ENCODE measurements at regions not wholly inside any gene's neighbourhood (a gene's known extent, or its start where the extent isn't known, plus 50 kb on each side); places are given as distances from the start of the nearest gene placed in this dataset.
"Not testable (repeated sequence)": the region's sequence is repeated elsewhere in the genome, so short reads cannot be mapped to it uniquely, and the experiment has no call there.

DNA sequence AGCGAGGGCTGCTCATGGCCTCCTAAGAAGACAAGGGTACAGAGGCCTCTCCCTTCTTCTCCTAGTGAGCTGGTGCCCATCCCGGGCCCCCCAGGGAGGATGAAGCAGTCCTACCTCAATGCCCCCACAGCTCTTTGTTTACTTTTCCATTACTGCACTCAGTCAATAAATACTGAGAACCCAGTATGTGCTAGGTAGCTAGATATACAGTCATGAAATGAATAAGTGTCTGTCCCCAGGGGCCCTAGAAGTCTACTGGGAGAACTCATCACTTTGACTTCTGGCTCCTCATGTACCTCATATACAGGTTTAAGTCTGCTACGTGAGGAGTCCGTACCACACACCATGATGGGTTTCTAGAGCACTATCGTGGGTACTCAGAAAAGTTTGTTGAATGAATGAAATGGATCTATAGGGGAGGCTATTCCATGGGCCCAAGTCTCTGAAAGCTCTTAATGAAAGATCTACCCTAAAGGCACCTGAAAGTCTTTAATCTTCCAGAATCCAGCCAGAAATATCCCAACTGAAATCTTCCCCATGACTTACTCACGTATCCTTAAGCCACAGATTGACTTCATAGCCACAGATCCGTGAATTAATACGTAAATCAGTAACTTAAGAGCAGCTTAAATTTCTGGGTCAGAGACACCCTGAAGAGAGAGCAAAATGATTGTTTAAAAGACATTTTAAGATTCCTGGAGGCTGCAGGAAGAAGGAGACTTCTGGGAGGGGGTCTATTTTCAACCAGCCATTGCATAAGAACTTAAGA lies 51.6 kb upstream of the POMP start:
- no peak for ATAC-seq

DNA sequence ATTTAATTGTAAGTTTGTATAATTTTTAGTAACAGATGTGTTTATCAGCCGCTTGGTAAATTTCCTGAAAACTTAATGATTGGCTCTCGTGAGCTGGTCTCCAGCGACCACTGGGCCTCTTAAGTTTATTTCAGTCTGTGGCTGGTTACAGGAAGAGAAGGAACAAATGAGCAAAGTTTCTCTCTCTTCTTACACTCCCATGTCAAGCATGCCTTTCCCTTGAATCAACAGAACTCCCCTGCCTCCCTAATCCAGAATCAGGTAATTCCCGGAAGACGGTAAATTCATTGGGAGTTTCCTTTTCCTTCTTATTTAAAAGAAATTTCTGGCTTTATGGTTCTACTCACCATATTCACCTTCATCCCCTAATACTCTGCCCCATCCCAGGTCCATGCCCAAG lies 52.5 kb upstream of the POMP start:
- DNase-seq (ENCODE audit: low spot score) = no peak

More for the DNA sequence above, 51.6 kb upstream of the POMP start:
- no peak for DNase-seq (ENCODE audit: low spot score)

DNA sequence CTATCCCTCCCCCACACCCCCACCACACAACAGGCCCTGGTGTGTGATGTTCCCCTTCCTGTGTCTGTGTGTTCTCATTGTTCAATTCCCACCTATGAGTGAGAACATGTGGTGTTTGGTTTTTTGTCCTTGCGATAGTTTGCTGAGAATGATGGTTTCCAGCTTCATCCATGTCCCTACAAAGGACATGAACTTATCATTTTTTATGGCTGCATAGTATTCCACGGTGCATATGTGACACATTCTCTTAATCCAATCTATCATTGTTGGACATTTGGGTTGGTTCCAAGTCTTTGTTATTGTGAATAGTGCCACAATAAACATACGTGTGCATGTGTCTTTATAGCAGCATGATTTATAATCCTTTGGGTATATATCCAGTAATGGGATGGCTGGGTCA lies 53.8 kb upstream of the POMP start:
- not testable (repeated sequence) for DNase-seq (ENCODE audit: low spot score); ATAC-seq

More for the DNA sequence above, 52.5 kb upstream of the POMP start:
- ATAC-seq = no peak

DNA sequence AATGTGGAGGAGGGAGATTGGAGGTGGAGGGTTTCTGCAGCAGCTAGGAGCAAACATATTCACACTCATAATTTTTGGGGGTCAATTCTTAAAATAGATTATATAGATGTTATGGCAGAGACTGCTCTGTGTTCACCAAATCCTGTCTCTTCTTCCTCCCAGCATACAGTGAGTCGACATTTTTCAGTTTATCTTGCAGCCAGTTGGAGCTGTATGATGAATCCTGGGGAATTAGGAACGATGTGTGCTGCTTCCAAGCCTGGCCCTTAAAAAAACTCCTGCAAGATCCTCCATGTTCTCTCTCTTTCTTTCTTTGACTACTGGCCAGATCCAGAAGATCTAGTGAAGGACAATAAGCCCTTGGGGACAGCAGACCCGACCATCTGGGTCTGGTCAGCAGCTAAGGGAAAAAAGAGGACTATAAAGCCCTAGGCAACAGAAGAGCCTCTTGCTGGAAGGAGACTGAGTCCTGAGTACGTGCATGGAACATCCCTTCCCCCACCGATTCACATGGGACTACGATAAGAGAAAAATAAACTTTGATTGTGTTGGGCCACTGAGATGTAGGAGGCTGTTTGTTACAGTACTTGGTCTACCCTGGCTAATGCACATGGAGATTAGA lies 55.8 kb upstream of the POMP start:
- DNase-seq (ENCODE audit: low spot score) (no peak), ATAC-seq (no peak)

DNA sequence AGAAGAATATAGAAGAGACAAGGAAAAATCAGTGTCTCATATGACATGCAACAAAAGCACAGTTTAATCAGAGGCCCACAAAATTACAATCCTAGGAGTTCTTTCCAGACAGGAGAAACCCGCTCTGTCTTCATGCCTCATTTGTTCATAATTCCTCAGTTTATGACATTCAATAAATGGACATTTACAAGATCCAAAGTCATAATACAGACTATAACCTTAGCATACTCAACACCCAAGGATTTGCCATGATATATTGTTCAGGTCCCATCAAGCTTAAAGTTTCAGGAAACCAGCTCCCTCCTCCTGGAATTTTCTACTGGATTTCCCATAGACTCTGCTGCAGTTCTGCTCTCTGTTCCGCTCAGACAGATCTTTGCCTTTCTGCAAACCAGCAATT lies 56.4 kb upstream of the POMP start:
- no peak for ATAC-seq
- DNase-seq (ENCODE audit: low spot score) = no peak

DNA sequence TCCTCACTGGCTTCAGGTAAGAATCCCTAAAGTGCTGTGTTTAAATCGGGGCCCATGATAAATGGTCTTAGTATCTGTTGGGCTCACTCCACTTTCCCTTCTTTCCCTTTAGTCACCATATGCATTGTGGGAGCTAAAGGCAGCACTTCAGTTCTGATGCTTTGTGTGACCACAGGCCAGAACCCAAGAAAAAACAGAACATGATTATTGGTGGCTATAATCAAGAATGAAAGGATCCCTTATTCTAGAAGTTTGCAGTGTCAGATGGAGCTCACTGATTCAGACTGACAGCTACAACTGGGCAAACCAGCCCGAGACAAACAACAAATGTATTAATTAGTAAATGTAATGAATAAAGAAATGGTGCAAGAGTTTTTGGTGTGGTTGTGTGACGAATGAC lies 57.3 kb upstream of the POMP start:
- DNase-seq (ENCODE audit: low spot score) (no peak), ATAC-seq (no peak)

DNA sequence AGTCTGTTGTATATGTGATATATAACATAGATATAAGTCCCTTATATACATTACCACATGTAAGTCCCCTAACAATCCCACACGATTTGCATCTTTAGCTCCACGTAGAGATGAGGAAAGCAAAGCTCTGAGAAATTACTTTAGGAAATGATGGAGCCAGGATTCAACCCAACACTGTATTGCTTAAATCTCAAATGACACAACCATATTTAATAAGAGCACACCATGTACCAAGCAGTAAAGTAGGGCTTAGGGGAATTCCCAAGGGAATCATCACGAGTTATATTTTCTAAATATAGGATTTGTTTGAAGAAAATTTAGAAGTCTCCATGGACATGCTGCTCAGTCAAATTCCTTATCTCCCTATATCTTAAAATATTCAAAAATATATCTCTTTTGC lies 61.3 kb upstream of the POMP start:
- DNase-seq (ENCODE audit: low spot score) (no peak), ATAC-seq (no peak)

DNA sequence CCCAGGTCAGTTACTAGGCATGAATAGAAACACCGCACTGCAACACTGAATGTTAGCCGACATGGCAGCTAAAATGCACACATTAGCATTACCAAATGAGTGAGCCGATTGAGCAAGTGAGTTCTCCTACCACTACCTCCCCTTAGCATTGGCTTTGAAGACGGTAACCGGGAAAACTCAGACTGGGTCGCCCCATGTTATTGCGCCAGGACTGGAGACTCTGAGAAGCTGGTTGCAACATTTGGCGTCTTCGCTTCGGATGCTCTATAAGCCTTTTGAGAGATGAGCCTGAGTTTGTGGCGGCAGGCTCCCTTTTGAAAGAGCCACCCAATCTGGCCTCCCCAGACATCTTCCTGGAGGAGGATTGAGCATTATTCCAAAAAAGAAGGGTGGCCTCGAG lies 68.5 kb upstream of the POMP start:
- no peak for DNase-seq (ENCODE audit: low spot score)
- ATAC-seq = no peak

DNA sequence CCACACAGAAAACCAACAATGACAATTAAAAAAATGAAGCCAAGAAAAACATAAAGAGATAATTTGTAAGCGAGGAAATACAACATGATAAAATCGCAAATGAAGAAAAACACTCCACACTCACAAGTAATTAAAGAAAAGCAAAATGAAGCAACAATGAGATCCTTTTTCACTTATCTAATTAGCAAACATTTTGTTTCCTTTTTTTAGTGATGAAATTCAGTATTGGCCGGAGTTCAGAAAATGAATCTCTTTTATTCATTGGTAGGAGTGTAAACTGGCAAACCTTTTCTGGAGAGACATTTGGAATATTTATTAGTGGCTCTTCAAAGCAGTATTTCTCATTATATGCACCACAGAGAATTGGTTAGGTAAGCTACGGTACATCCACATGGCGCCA lies 70.6 kb upstream of the POMP start:
- no peak for DNase-seq (ENCODE audit: low spot score)
- ATAC-seq = no peak

DNA sequence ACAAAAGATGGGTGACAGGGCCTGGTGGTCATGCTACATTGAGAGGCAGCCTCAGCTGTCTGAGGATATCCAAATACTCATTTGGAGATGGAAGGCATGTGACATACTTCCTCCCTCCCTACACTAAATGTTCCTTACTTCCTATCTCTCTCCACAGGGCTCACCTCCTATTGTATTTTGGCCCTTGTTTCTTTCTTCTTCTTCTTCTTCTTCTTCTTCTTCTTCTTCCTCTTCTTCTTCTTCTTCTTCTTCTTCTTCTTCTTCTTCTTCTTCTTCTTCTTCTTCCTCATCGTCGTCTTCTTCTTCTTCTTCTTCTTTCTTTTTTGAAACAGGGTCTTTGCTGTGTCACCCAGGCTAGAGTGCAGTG lies 71.8 kb upstream of the POMP start:
- no peak for DNase-seq (ENCODE audit: low spot score)
- ATAC-seq = no peak

DNA sequence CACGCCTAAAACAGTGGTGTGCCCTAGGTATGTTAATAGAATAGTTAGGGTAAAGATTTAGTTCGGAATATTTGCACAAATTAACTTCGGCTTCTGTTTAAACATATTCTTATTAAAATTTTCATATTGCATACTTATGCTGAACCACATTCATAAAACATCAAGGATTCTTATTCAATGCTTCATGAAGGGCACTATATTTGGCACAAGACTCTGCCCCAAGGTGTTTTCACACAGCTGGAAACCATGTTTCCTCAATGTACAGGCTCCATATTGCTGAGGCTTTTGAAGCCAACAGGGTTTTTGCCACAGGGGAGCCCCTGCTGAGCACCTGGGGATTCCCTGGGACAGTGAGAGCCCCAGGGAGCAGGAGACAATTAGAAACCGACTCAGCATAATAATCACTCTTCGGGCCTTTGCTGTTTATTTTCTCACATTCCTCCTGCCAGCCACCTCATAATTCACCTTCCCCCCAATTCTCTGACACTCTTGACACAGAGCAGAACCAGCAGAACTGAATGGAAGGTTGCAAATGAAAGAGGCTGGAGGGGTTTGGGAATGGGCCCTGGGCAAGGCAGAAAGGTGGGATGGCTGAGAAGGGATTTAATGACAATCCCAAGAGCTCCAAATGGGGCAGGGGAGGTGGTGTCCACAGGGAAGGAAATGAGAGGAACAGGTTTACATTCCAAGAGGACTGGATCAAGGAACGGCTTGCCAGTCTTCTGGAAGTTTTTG lies 72.3 kb upstream of the POMP start:
- DNase-seq (ENCODE audit: low spot score) (no peak), ATAC-seq (no peak)

DNA sequence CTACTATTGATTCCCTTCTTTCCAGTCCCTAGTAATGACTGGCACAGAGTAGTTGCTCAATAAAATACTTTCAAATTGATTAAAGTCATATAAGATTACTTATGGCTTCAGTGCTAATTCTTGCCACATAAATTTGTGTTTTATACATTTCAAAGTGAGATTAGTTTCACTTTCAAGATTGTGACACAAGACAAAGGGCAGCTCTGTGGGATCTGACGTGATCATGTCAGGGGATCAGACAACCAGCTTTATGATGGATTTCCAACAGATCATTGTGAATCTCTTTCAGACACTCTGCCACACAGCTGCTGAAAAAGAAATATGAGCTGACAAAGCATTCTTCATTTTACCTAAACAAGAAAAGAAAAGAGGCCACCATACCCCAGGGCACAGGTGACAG lies 73.4 kb upstream of the POMP start:
- DNase-seq (ENCODE audit: low spot score) (no peak), ATAC-seq (no peak)

DNA sequence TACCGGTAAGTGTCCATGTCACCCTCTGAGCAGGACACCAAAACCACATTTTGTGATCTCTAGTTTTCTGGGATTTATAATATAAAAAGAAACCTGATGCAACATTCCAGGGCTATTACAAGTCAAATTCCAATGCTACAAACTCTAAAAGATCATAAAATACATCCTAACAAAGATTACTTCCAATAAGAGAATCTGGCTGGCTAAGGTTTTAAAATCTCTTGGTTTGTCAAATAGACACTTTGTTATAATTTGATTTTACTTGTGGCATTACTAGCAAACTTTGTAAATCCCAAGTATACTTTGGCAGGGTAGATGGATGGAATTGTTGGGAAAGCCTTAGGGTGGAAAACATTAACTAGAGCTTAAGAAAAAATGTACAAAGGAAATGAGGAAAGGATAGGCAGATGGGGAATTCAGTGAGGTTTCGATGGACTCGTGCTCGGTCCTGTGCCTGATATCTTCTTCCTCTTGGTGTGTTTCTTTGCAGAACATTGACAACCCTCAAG lies 74.0 kb upstream of the POMP start:
- ATAC-seq = no peak
- no peak for DNase-seq (ENCODE audit: low spot score)

DNA sequence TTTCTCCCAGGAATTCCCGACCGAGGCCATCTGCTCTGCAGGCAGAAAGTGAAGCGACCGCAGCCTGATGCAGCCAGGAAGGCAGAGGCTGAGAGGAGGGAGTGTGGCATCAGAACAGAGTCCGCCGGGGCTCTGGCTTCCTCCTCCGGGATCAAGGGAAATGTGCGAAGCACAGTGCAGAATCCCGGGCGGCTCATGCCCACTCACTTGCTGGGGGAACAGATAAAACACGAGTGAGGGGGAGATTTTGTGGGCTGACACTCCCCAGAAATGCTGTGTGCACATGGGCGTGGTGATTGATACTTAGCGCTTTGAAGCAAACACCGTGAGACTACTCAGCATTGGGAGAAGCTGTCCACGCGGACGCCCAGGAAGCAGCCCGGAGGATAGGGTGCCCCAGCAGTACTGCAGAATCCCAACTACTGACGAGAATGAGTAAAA lies 75.3 kb upstream of the POMP start:
- DNase-seq (ENCODE audit: low spot score) = no peak
- ATAC-seq = no peak

DNA sequence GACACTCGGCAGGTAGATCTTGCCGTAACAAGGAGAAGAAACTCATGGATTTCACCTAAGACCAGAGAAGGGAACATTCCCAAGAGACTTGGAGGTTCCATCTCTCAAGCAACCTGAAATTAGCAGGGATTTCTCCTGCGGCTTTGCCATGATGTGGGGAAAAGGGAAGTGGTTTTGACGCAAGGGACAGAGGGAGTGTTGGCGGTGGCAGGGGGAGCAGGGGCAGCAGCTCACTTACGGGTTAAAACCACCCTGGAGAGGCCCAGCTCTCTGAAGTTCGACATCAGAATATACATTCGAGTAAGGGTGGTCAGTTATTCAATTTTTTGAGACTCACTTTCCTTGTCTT lies 76.1 kb upstream of the POMP start:
- no peak for DNase-seq (ENCODE audit: low spot score)
- ATAC-seq = no peak

DNA sequence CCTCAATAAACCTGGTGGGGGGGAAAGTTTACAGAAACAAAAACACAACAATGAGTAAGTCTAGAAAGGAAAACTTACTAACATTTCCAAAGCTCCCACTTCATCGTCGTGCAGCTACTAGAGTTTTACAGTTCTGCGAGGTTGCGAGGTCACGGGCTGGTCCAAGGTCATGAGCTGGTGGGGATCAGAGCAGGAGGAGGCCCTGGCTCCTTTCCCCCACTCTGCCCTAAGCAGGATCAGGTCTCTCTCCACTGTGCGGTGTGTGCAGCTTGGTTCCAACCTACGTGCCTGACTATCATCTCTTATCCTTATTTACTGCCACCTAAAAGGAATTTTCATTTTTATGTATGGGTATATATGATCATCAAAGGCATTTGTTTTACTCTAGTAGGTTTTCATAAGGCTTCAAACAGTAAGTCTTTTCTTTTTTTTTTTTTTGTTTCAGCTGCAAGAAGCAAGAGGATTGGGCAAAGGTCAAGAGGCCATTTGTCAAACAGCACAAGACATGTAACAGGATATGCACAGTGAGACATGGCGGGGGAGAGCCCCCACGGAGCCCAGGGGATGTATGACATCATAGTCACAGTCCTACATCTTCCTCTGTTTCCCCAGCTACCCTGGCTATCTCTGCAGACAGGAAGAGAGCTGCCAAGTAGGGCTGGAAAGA lies 76.6 kb upstream of the POMP start:
- no peak for DNase-seq (ENCODE audit: low spot score)

DNA sequence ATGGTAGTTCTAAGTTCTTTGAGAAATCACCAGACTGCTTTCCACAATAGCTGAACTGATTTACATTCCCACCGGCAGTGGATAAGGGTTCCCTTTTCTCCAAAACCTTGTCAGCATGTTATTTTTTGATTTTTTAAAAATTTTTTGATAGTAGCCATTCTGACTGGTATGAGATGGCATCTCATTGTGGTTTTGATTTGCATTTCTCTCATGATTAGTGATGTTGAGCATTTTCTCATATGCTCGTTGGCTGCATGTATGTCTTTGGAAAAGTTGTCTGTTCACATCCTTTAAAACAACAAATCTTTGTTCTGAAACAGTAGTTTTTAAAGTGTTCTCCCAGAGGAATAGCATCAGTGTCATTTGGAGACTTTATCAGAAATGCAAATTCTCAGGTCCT lies 77.5 kb upstream of the POMP start:
- ATAC-seq = no peak
- no peak for DNase-seq (ENCODE audit: low spot score)

More for the DNA sequence above, 76.6 kb upstream of the POMP start:
- ATAC-seq = no peak

DNA sequence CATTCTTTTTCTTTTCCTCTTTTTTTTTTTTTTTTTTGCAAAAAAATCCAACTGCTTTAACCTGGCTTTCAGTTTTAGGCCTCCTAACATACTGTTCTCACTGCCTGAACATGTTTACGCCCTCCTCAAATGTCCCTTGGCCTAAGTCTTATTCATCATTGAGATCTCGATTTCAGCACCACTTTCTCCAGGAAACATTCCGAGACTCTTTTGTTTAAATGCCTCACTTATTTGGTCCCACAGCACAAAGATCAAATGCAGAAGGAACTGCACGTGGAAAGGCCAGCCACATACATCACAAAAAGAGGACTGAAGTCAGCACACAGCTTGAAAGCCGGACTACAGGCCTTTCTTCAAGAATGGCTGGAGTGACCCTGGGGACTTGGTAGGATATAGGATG lies 79.2 kb upstream of the POMP start:
- no peak for DNase-seq (ENCODE audit: low spot score)
- no peak for ATAC-seq

DNA sequence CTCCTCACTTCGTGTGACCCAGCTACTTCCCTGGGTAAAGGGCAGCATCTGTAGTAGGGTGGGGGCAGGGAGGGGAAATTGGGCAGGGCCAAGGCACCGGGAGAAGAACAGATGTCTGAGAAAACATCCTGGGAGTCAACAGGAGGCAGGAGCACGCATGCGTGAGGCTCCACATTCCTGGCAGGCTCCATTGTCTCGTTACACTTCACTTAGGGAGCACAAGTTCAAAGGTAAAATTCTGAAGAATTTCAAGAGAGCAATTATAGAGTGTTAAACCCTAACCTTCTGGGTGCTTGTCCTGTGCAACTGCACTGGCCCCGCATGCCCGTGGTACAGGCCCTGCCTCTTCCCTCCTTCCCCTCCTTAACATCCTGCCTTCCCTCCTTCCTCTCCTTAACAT lies 79.6 kb upstream of the POMP start:
- no peak for DNase-seq (ENCODE audit: low spot score)
- ATAC-seq = no peak

DNA sequence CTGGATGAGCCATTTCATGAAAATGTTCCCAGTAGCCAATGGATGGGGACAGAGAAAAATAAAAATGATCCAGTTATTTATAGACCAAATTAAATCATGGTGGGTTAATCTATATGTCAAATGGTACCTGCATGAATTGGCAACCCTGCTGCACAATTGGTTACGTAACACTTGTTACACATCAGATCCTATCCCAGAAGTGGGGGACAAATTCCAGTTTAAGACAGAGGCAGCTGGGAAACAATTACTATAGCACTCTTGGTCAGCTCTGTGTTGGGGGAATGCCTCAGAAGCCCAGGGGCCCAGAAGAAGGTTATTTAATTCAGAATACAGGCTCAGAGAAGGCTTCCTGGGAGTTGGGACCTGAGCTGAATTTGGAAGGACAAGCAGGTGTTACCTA lies 81.1 kb upstream of the FLT1 start:
- no peak for ATAC-seq

DNA sequence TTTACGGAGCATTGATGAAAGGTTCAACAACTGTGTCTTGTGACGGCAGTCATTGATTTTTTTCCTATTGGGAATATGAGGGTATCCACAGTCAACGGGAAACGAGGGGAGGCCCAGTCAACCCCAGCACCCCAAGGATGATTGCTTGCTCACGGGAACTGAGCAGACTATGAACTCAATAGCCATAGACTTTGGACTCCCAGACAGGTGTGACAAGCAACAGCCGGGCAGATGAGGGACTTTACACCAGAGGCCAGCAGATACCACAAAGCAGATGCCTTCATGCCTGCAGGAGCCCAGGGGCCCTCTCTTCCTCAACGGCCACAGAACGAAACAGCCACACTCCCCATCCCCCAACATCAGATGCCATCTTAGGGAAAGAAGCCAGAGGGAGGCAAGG lies 80.3 kb upstream of the FLT1 start:
- ATAC-seq = no peak
- DNase-seq (ENCODE audit: low spot score) = no peak

More for the DNA sequence above, 81.1 kb upstream of the FLT1 start:
- DNase-seq (ENCODE audit: low spot score) = no peak

Data from left lobe of liver (tissue), 2 donors.